IMR-90 (cell line): ENCODE measurements at regions not wholly inside any gene's neighbourhood (a gene's known extent, or its start where the extent isn't known, plus 50 kb on each side); places are given as distances from the start of the nearest gene placed in this dataset.

Experiments used
- ATAC-seq: fragments of 200-7000 bp; cut with Tn5 transposase; 2 replicates; pipeline ENCODE4 v1.9.1; 2020; ENCODE audit warnings: low read depth, mild to moderate bottlenecking, moderate library complexity
- BruUV-seq: library from RNA; stranded (reverse); fragments of 400-500 nt; replicated peaks from 2 replicates; lab custom pipeline; 2021; lab: Mats Ljungman, UMichigan
- CTCF ChIA-PET: fragments of 300-600 bp; formaldehyde crosslinking; extraction: SDS; loops from one replicate; lab custom pipeline; 2021; ENCODE audit warnings: antibody characterized with exemption; lab: Yijun Ruan, JAX
- POLR2A ChIA-PET: fragments of 300-600 bp; sonication (Branson Sonifier 250); formaldehyde crosslinking; loops from one replicate; lab custom pipeline; 2022; ENCODE audit warnings: antibody characterized with exemption; ENCODE audit not compliant: unreplicated experiment; lab: Charles Lee
- DNase-seq: peaks from one replicate; pipeline ENCODE4 v3.0.0; 2013
- H2AFZ ChIP-seq: replicated peaks from 2 replicates; pipeline ENCODE3; 2013; ENCODE audit warnings: low read length, mild to moderate bottlenecking; ENCODE audit not compliant: poor library complexity
- H2AK5ac ChIP-seq: 2 replicates; pipeline ENCODE4 v1.6.1; 2013; ENCODE audit warnings: low read depth, low read length, inconsistent platforms
- H2AK9ac ChIP-seq: replicated peaks from 2 replicates; pipeline ENCODE3; 2013; ENCODE audit warnings: mild to moderate bottlenecking, low read depth, low read length, moderate library complexity; ENCODE audit not compliant: poor library complexity
- H2BK120ac ChIP-seq: 2 replicates; pipeline ENCODE4 v1.6.1; 2013; ENCODE audit warnings: low read depth, low read length, inconsistent platforms
- H2BK15ac ChIP-seq: 3 replicates; pipeline ENCODE4 v1.6.1; 2013; ENCODE audit warnings: low read depth, low read length, inconsistent platforms
- H2BK20ac ChIP-seq: 2 replicates; pipeline ENCODE4 v1.6.1; 2013; ENCODE audit warnings: low read depth, mild to moderate bottlenecking, inconsistent platforms, low read length, moderate library complexity
- H2BK5ac ChIP-seq: 2 replicates; pipeline ENCODE4 v1.6.1; 2013; ENCODE audit warnings: mild to moderate bottlenecking, low read depth, low read length, inconsistent platforms; ENCODE audit not compliant: poor library complexity, severe bottlenecking
- H3K14ac ChIP-seq: replicated peaks from 2 replicates; pipeline ENCODE4 v1.6.1; 2013; ENCODE audit warnings: low read depth, low read length, inconsistent platforms
- H3K18ac ChIP-seq: 2 replicates; pipeline ENCODE4 v1.6.1; 2013; ENCODE audit warnings: low read depth, low read length, control low read depth
- H3K23ac ChIP-seq: 2 replicates; pipeline ENCODE4 v1.6.1; 2013; ENCODE audit warnings: low read depth, low read length, inconsistent platforms
- H3K27ac ChIP-seq: 2 replicates; pipeline ENCODE4 v1.5.1; 2013; ENCODE audit warnings: mild to moderate bottlenecking, control low read depth, low read length; ENCODE audit not compliant: insufficient read depth
- H3K27me3 ChIP-seq: 2 replicates; pipeline ENCODE4 v1.6.1; 2013; ENCODE audit warnings: low read length; ENCODE audit not compliant: control insufficient read depth, insufficient read depth
- H3K36me3 ChIP-seq: 2 replicates; pipeline ENCODE4 v1.6.1; 2013; ENCODE audit warnings: low read length, mixed read lengths; ENCODE audit not compliant: control insufficient read depth, insufficient read depth
- H3K4ac ChIP-seq: 2 replicates; pipeline ENCODE4 v1.6.1; 2013; ENCODE audit warnings: low read depth, low read length, inconsistent platforms
- H3K4me1 ChIP-seq: 2 replicates; pipeline ENCODE4 v1.6.1; 2013; ENCODE audit warnings: low read length, mixed read lengths; ENCODE audit not compliant: control insufficient read depth, insufficient read depth
- H3K4me2 ChIP-seq: 2 replicates; pipeline ENCODE4 v1.6.1; 2013; ENCODE audit warnings: low read depth, mild to moderate bottlenecking, control low read depth, low read length, moderate library complexity
- H3K4me3 ChIP-seq: 2 replicates; pipeline ENCODE4 v1.5.1; 2013; ENCODE audit warnings: low read depth, mild to moderate bottlenecking, control low read depth, low read length, moderate library complexity; ENCODE audit not compliant: insufficient read depth
- H3K56ac ChIP-seq: 2 replicates; pipeline ENCODE4 v1.6.1; 2013; ENCODE audit warnings: low read length, inconsistent platforms; ENCODE audit not compliant: insufficient read depth; ENCODE audit errors: extremely low read depth
- H3K79me1 ChIP-seq, 2 experiments: 2 replicates each; pipeline ENCODE4 v1.6.1; 2013; ENCODE audit warnings: low read length in 2 of 2, inconsistent platforms in 1 of 2, low read depth in 1 of 2
- H3K9ac ChIP-seq: 2 replicates; pipeline ENCODE4 v1.6.1; 2013; ENCODE audit warnings: low read depth, low read length, control low read depth
- H3K9me1 ChIP-seq: 2 replicates; pipeline ENCODE4 v1.6.1; 2013; ENCODE audit warnings: low read length, inconsistent platforms; ENCODE audit not compliant: insufficient read depth
- H3K9me3 ChIP-seq: 2 replicates; pipeline ENCODE4 v1.6.1; 2013; ENCODE audit warnings: low read length; ENCODE audit not compliant: control insufficient read depth, insufficient read depth
- H4K20me1 ChIP-seq: 2 replicates; pipeline ENCODE4 v1.6.1; 2013; ENCODE audit warnings: low read length, inconsistent platforms; ENCODE audit not compliant: insufficient read depth
- H4K5ac ChIP-seq: 2 replicates; pipeline ENCODE4 v1.6.1; 2013; ENCODE audit warnings: mild to moderate bottlenecking, low read depth, low read length, control low read depth
- H4K8ac ChIP-seq, 2 experiments: 2 replicates each; pipeline ENCODE4 v1.6.1; 2013; ENCODE audit warnings: low read depth in 2 of 2, low read length in 2 of 2, control low read depth in 1 of 2, inconsistent platforms in 1 of 2
- H4K91ac ChIP-seq: 2 replicates; pipeline ENCODE4 v1.6.1; 2013; ENCODE audit warnings: low read depth, low read length, inconsistent platforms; ENCODE audit not compliant: insufficient read depth
- BHLHE40 ChIP-seq: fragments of 150-350 bp; IDR thresholded peaks from 2 replicates; pipeline ENCODE4 v1.6.1; 2016; ENCODE audit warnings: mild to moderate bottlenecking, low read depth, low read length
- CEBPB ChIP-seq: IDR thresholded peaks from 2 replicates; pipeline ENCODE4 v1.6.1; 2012; ENCODE audit warnings: low read depth, low read length, improper control_type of control experiment
- CHD1 ChIP-seq: IDR thresholded peaks from 2 replicates; pipeline ENCODE4 v1.6.1; 2012; ENCODE audit warnings: low read depth, low read length, improper control_type of control experiment
- FOS ChIP-seq: fragments of 150-350 bp; IDR thresholded peaks from 2 replicates; pipeline ENCODE4 v1.6.1; 2016; ENCODE audit warnings: low read depth, low read length
- MAFK ChIP-seq: IDR thresholded peaks from 2 replicates; pipeline ENCODE4 v1.6.1; 2012; ENCODE audit warnings: low read depth, low read length, improper control_type of control experiment
- MAZ ChIP-seq: IDR thresholded peaks from 2 replicates; pipeline ENCODE4 v1.6.1; 2012; ENCODE audit warnings: low read depth, mild to moderate bottlenecking, low read length, improper control_type of control experiment, moderate library complexity, borderline replicate concordance
- MXI1 ChIP-seq: IDR thresholded peaks from 2 replicates; pipeline ENCODE4 v1.6.1; 2012; ENCODE audit warnings: low read depth, mild to moderate bottlenecking, low read length, moderate library complexity, borderline replicate concordance
- NFE2L2 ChIP-seq: fragments of 150-350 bp; IDR thresholded peaks from 2 replicates; pipeline ENCODE4 v1.6.1; 2016; ENCODE audit warnings: low read depth, mild to moderate bottlenecking, low read length
- POLR2A ChIP-seq: IDR thresholded peaks from 2 replicates; pipeline ENCODE4 v1.6.1; 2012; ENCODE audit warnings: mild to moderate bottlenecking, low read depth, low read length
- RAD21 ChIP-seq: IDR thresholded peaks from 2 replicates; pipeline ENCODE4 v1.6.1; 2012; ENCODE audit warnings: low read length, improper control_type of control experiment
- RCOR1 ChIP-seq: IDR thresholded peaks from 2 replicates; pipeline ENCODE4 v1.6.1; 2012; ENCODE audit warnings: mild to moderate bottlenecking, low read length, improper control_type of control experiment; ENCODE audit not compliant: insufficient replicate concordance
- RFX5 ChIP-seq: IDR thresholded peaks from 2 replicates; pipeline ENCODE4 v1.8.0; 2012; ENCODE audit warnings: low read depth, mild to moderate bottlenecking, low read length, moderate library complexity
- SMC3 ChIP-seq: fragments of 150-350 bp; IDR thresholded peaks from 2 replicates; pipeline ENCODE4 v1.6.1; 2016; ENCODE audit warnings: low read depth, mild to moderate bottlenecking, antibody characterized with exemption, low read length, moderate library complexity
- WGBS, 2 experiments: methylation state at CpG; one replicate each; pipeline versions ENCODE4 v1.1.5 to v1.1.7; 2013; ENCODE audit warnings: missing lambda C conversion rate in 2 of 2; ENCODE audit not compliant: insufficient read length in 1 of 2; ENCODE audit errors: extremely low coverage in 2 of 2; 5-methylcytosine and 5-hydroxymethylcytosine counted together
- dilution Hi-C: fragments of 300-500 bp; cut with HindIII; formaldehyde crosslinking; loops from one replicate; pipeline ENCODE4 v1.14.3; 2018; ENCODE audit warnings: low sequenced_read_pairs; ENCODE audit not compliant: unreplicated experiment
- in situ Hi-C: fragments of 300-500 bp; cut with MboI; formaldehyde crosslinking; loops from 3 replicates; pipeline ENCODE4 v1.14.3; 2019; ENCODE audit warnings: low sequenced_read_pairs, inconsistent platforms, mixed read lengths
- intact Hi-C: fragments of 100-400 bp; cut with micrococcal nuclease; formaldehyde crosslinking; loops from 2 replicates; pipeline ENCODE4 v1.10.0; 2022
- TF ChIP-seq, protein P1 (sequence below): conservative IDR thresholded peaks from 2 replicates; pipeline ENCODE4 v1.5.1; 2012; ENCODE audit warnings: mild to moderate bottlenecking, low read depth, low read length, improper control_type of control experiment
- TF ChIP-seq, protein P2 (sequence below): fragments of 150-350 bp; IDR thresholded peaks from 2 replicates; pipeline ENCODE4 v1.6.1; 2016; ENCODE audit warnings: low read depth, mild to moderate bottlenecking, low read length, moderate library complexity, borderline replicate concordance
- TF ChIP-seq, protein P3 (sequence below): fragments of 150-350 bp; IDR thresholded peaks from 2 replicates; pipeline ENCODE4 v1.6.1; 2017; ENCODE audit warnings: mild to moderate bottlenecking, antibody characterized with exemption, low read length, low read depth

DNA sequence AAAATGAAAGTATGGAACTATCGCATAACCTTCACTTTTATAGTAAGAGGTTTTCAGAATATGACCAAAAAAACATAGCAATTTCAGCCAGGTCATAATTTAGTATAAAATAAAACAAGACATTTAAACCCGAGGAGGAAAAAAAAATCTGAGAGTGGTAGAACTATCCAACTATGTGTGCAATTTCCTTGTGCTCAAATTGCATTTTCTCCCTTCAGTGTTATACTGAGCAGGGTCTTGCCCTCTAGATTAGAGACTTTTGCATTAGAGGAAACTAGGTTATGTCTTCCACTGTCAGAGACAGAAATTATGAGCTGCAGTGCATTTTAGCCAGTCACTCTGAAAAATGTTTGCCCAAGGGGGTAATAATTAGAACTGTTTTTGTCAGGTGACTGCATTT is 330.6 kb downstream of the NR2F1-AS1 start:
- Histone ChIP-seq H3K4me1 (peaks cover 2% of the 10 kb centered on the region; the same call in 1 of the 2 replicates), H4K5ac (no peak overlapping the region), H3K23ac (no peak overlapping the region; the same call in 1 of the 2 replicates), H3K9ac (peak overlapping the region; percentile 46; the same call in 1 of the 2 replicates), H2AK5ac (no peak overlapping the region), H3K18ac (no peak overlapping the region), H3K14ac (no peak overlapping the region), H2AK9ac (no peak overlapping the region), H4K91ac (no peak overlapping the region), H3K27ac (no peak overlapping the region), H3K27me3 (no peaks in the 10 kb centered on the region), H2BK5ac (no peak overlapping the region), H3K36me3 (no peaks in the 10 kb centered on the region), H3K9me3 (no peaks in the 10 kb centered on the region), H3K4ac (no peak overlapping the region), H2BK15ac (no peak overlapping the region), H4K8ac (peak overlapping the region in 1 of 2 experiments; percentile 4; a peak in 2 of 4 replicates), H2BK20ac (peak overlapping the region; percentile 1; the same call in 1 of the 2 replicates), H3K56ac (no peak overlapping the region), H4K20me1 (no peaks in the 10 kb centered on the region), H3K9me1 (no peaks in the 10 kb centered on the region), H3K4me3 (no peak overlapping the region), H2AFZ (no peak overlapping the region), H3K79me1 (no peaks in the 10 kb centered on the region), H3K4me2 (peak overlapping the region; percentile 99; the same call in 1 of the 2 replicates), H2BK120ac (peak overlapping the region; percentile 11; the same call in 1 of the 2 replicates)
- CTCF ChIA-PET = interaction anchor here (1.6 kb wide), 1 partner anchor 13 kb away, joined by 3 read pairs; no protein-coding TSS in a partner anchor
- ATAC-seq (peak; percentile 41), DNase-seq (no peak)
- no CpG with 5 or more reads among the region's 2 CpGs for WGBS, 2 experiments
- TF ChIP-seq MAFK = no peak
- TF ChIP-seq SMC3 = no peak
- no peak for TF ChIP-seq RFX5
- TF ChIP-seq RAD21 = no peak
- TF ChIP-seq, protein P1, sequence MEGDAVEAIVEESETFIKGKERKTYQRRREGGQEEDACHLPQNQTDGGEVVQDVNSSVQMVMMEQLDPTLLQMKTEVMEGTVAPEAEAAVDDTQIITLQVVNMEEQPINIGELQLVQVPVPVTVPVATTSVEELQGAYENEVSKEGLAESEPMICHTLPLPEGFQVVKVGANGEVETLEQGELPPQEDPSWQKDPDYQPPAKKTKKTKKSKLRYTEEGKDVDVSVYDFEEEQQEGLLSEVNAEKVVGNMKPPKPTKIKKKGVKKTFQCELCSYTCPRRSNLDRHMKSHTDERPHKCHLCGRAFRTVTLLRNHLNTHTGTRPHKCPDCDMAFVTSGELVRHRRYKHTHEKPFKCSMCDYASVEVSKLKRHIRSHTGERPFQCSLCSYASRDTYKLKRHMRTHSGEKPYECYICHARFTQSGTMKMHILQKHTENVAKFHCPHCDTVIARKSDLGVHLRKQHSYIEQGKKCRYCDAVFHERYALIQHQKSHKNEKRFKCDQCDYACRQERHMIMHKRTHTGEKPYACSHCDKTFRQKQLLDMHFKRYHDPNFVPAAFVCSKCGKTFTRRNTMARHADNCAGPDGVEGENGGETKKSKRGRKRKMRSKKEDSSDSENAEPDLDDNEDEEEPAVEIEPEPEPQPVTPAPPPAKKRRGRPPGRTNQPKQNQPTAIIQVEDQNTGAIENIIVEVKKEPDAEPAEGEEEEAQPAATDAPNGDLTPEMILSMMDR = no peak
- TF ChIP-seq CHD1 = no peak
- TF ChIP-seq MAZ = no peak
- TF ChIP-seq, protein P2, sequence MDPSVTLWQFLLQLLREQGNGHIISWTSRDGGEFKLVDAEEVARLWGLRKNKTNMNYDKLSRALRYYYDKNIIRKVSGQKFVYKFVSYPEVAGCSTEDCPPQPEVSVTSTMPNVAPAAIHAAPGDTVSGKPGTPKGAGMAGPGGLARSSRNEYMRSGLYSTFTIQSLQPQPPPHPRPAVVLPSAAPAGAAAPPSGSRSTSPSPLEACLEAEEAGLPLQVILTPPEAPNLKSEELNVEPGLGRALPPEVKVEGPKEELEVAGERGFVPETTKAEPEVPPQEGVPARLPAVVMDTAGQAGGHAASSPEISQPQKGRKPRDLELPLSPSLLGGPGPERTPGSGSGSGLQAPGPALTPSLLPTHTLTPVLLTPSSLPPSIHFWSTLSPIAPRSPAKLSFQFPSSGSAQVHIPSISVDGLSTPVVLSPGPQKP = no peak
- TF ChIP-seq, protein P3, sequence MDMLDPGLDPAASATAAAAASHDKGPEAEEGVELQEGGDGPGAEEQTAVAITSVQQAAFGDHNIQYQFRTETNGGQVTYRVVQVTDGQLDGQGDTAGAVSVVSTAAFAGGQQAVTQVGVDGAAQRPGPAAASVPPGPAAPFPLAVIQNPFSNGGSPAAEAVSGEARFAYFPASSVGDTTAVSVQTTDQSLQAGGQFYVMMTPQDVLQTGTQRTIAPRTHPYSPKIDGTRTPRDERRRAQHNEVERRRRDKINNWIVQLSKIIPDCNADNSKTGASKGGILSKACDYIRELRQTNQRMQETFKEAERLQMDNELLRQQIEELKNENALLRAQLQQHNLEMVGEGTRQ = no peak
- TF ChIP-seq MXI1 = no peak
- no peak for TF ChIP-seq POLR2A
- no peak for TF ChIP-seq NFE2L2
- no peak for TF ChIP-seq FOS
- no peak for TF ChIP-seq BHLHE40
- no peak for TF ChIP-seq RCOR1
- TF ChIP-seq CEBPB = no peak
- in situ Hi-C loops (no loop called here), intact Hi-C loops (loop anchor here (2.0 kb wide), 1 partner anchor 328 kb away; no protein-coding TSS in a partner anchor), dilution Hi-C loops (no loop called here)
- POLR2A ChIA-PET = no interaction called here
- no TSS peak for BruUV-seq
